PC-3 (cell line): ENCODE measurements at regions not wholly inside any gene's neighbourhood (a gene's known extent, or its start where the extent isn't known, plus 50 kb on each side); places are given as distances from the start of the nearest gene placed in this dataset.

Experiments used
- CTCF ChIP-seq: fragments of 300-600 bp; sonication (generic); conservative IDR thresholded peaks from 2 replicates; pipeline ENCODE4 v1.5.1; 2017; ENCODE audit warnings: antibody characterized with exemption, low read depth, mild to moderate bottlenecking, low read length
- EZH2 ChIP-seq: fragments of 300-600 bp; sonication (generic); IDR thresholded peaks from one replicate; pipeline ENCODE4 v1.6.1; 2017; ENCODE audit warnings: antibody characterized with exemption, mild to moderate bottlenecking, low read length; ENCODE audit not compliant: unreplicated experiment

- TF ChIP-seq CTCF, result no peak
- no peak for TF ChIP-seq EZH2
These were observed 119.3 kb upstream of the CHD2 start for GRCh38 chr15:92780843-92781242.
